ENCODE measurements at regions not wholly inside any gene's neighbourhood (a gene's known extent, or its start where the extent isn't known, plus 50 kb on each side); places are given as distances from the start of the nearest gene placed in this dataset.

DNA sequence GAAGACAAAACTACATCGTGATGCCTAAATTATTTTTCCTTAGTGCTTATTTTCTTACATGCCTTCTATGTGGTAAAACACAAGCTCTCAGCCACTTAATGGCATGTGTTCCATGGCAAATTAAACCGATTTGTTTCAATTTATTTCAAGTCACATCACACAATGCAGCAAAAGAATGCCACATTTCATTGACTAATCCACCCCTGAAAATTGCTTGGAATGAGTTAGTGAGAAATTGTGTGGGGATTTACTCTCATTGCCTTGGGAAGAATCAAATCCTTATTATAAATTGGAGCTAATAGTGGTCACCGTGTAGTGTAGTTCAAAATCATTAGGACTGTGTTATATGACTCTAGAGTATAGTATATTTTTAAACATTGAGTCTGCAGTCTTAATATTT, 485.5 kb upstream of the KLHL1 start:
- no peak for TF ChIP-seq GATA2 (IDR thresholded peaks at IDR 0.05; ENCODE audit: low read depth, low read length)
- no peak for TF ChIP-seq GATA3 (IDR thresholded peaks at IDR 0.05; ENCODE audit: low read depth, low read length)
